ENCODE measurements at regions not wholly inside any gene's neighbourhood (a gene's known extent, or its start where the extent isn't known, plus 50 kb on each side); places are given as distances from the start of the nearest gene placed in this dataset.

- Mint-ChIP-seq H3K4me3 (no peak overlapping the region), H3K36me3 (ENCODE audit: low read depth) (no peaks in the 10 kb centered on the region)
- no peak for DNase-seq
Measured at GRCh38 chr12:86601550-86602308, 345.5 kb upstream of the MGAT4C start.

GRCh38 chr12:86600664-86601231 is 344.6 kb upstream of the MGAT4C start:
- Mint-ChIP-seq H3K4me3 (no peak overlapping the region), H3K27ac (no peak overlapping the region), H3K36me3 (ENCODE audit: low read depth) (no peaks in the 10 kb centered on the region), H3K4me1 (ENCODE audit: low read depth) (no peaks in the 10 kb centered on the region), H3K27me3 (ENCODE audit: insufficient read depth) (no peaks in the 10 kb centered on the region), H3K9me3 (peaks cover 18% of the 10 kb centered on the region)
- TF ChIP-seq, protein P1, sequence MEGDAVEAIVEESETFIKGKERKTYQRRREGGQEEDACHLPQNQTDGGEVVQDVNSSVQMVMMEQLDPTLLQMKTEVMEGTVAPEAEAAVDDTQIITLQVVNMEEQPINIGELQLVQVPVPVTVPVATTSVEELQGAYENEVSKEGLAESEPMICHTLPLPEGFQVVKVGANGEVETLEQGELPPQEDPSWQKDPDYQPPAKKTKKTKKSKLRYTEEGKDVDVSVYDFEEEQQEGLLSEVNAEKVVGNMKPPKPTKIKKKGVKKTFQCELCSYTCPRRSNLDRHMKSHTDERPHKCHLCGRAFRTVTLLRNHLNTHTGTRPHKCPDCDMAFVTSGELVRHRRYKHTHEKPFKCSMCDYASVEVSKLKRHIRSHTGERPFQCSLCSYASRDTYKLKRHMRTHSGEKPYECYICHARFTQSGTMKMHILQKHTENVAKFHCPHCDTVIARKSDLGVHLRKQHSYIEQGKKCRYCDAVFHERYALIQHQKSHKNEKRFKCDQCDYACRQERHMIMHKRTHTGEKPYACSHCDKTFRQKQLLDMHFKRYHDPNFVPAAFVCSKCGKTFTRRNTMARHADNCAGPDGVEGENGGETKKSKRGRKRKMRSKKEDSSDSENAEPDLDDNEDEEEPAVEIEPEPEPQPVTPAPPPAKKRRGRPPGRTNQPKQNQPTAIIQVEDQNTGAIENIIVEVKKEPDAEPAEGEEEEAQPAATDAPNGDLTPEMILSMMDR (IDR thresholded peaks at IDR 0.05): no peak
- no peak for DNase-seq

More at GRCh38 chr12:86601550-86602308, 345.5 kb upstream of the MGAT4C start:
- peaks cover 12% of the 10 kb centered on the region for H3K9me3 Mint-ChIP-seq
- TF ChIP-seq, protein P1 (IDR thresholded peaks at IDR 0.05): no peak
- no peaks in the 10 kb centered on the region for H3K27me3 Mint-ChIP-seq (ENCODE audit: insufficient read depth)
- H3K4me1 Mint-ChIP-seq (ENCODE audit: low read depth): no peaks in the 10 kb centered on the region
- no peak overlapping the region for H3K27ac Mint-ChIP-seq

GRCh38 chr12:86597431-86597830 is 341.2 kb upstream of the MGAT4C start:
- Mint-ChIP-seq H3K4me3 (no peak overlapping the region), H3K4me1 (ENCODE audit: low read depth) (no peaks in the 10 kb centered on the region), H3K27me3 (ENCODE audit: insufficient read depth) (no peaks in the 10 kb centered on the region), H3K36me3 (ENCODE audit: low read depth) (no peaks in the 10 kb centered on the region), H3K9me3 (peaks cover 35% of the 10 kb centered on the region), H3K27ac (no peak overlapping the region)
- no peak for DNase-seq
- TF ChIP-seq, protein P1 (IDR thresholded peaks at IDR 0.05): no peak

GRCh38 chr12:86590296-86590695 is 334.1 kb upstream of the MGAT4C start:
- no peak for DNase-seq
- Mint-ChIP-seq H3K9me3 (peaks cover 16% of the 10 kb centered on the region), H3K27ac (no peak overlapping the region), H3K4me1 (ENCODE audit: low read depth) (no peaks in the 10 kb centered on the region), H3K27me3 (ENCODE audit: insufficient read depth) (no peaks in the 10 kb centered on the region), H3K36me3 (ENCODE audit: low read depth) (no peaks in the 10 kb centered on the region), H3K4me3 (no peak overlapping the region)
- TF ChIP-seq, protein P1 (IDR thresholded peaks at IDR 0.05): no peak

GRCh38 chr12:86574143-86574542 is 318.0 kb upstream of the MGAT4C start:
- TF ChIP-seq, protein P1 (IDR thresholded peaks at IDR 0.05): no peak
- H3K27ac Mint-ChIP-seq: no peak overlapping the region
- H3K9me3 Mint-ChIP-seq: peaks cover 19% of the 10 kb centered on the region
- H3K4me1 Mint-ChIP-seq (ENCODE audit: low read depth): no peaks in the 10 kb centered on the region
- no peak for DNase-seq
- no peak overlapping the region for H3K4me3 Mint-ChIP-seq
- H3K27me3 Mint-ChIP-seq (ENCODE audit: insufficient read depth): no peaks in the 10 kb centered on the region
- H3K36me3 Mint-ChIP-seq (ENCODE audit: low read depth): no peaks in the 10 kb centered on the region
